OCI-LY7 (cell line): ENCODE measurements at regions not wholly inside any gene's neighbourhood (a gene's known extent, or its start where the extent isn't known, plus 50 kb on each side); places are given as distances from the start of the nearest gene placed in this dataset.

ENCODE experiments used
- CTCF ChIP-seq: fragments of 200-600 bp; sonication (generic); conservative IDR thresholded peaks from 2 replicates; pipeline ENCODE4 v1.5.1; 2014; ENCODE audit warnings: mild to moderate bottlenecking, antibody characterized with exemption, low read length, moderate library complexity, mixed read lengths
- EZH2phosphoT487 ChIP-seq: fragments of 200-600 bp; sonication (generic); IDR thresholded peaks from 2 replicates; pipeline ENCODE4 v1.6.1; 2018; ENCODE audit warnings: low read depth, borderline replicate concordance, mild to moderate bottlenecking, mixed run types, antibody characterized with exemption, low read length, moderate library complexity, mixed read lengths

DNA sequence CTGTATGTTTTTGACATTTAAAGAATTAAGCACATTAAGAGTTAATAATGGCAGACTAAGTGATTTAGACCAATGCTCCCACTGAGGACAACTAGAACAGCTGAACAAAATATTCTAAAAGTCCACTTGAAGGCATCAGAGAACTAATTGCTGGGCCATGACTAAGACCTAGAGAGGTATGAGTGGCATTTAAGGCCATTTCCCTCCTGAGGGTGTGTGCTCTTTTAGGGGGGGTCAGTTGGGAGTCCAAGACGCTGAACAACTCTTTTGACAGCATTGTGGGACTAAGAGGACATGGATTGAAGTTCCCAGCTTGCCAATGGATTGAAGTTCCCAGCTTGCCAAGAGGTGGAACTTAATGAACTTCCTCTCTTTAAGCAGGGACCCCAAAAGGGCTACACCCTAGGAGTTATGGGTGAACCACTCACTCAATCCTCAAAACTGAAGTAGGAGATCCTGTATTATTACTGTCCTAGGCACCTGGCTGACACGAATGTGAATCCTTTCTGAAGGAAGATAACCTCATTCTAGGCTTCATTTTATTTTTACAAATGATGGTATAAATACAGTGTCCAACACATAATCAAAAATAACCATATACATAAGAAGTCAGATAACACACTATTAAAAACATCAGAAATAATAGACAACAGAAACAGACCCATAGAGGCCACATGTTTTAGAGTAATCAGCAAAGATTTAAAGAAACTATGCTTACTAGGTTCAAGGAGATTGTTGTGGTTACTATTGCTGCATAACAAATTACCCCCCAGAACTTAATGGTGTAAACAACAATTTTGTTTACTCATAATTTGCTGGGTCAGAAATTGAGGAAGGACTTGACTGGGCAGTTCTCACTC is 175.1 kb downstream of the VEGFA start:
- TF ChIP-seq CTCF, result no peak
- no peak for TF ChIP-seq EZH2phosphoT487
